GM18909 (cell line): ENCODE measurements at regions not wholly inside any gene's neighbourhood (a gene's known extent, or its start where the extent isn't known, plus 50 kb on each side); places are given as distances from the start of the nearest gene placed in this dataset.
A peak's percentile ranks its signal among the peaks of the same experiment; 100 is the strongest.

Experiments used
- ATAC-seq: cut with Tn5 transposase; IDR thresholded peaks from one replicate; pipeline ENCODE4 v1.9.1; 2021; ENCODE audit warnings: mild to moderate bottlenecking; ENCODE audit not compliant: unreplicated experiment, poor library complexity

- ATAC-seq = peak; percentile 73
Observed at GRCh38 chr13:60645676-60646075, 248.7 kb downstream of the TDRD3 start.

- ATAC-seq = no peak
Observed at GRCh38 chr13:60642552-60642951, 245.5 kb downstream of the TDRD3 start.

GRCh38 chr13:60629158-60629557 is 232.1 kb downstream of the TDRD3 start:
- ATAC-seq = no peak

GRCh38 chr13:60627071-60627686 is 230.2 kb downstream of the TDRD3 start:
- peak; percentile 82 for ATAC-seq
